ENCODE measurements at regions not wholly inside any gene's neighbourhood (a gene's known extent, or its start where the extent isn't known, plus 50 kb on each side); places are given as distances from the start of the nearest gene placed in this dataset.

DNA sequence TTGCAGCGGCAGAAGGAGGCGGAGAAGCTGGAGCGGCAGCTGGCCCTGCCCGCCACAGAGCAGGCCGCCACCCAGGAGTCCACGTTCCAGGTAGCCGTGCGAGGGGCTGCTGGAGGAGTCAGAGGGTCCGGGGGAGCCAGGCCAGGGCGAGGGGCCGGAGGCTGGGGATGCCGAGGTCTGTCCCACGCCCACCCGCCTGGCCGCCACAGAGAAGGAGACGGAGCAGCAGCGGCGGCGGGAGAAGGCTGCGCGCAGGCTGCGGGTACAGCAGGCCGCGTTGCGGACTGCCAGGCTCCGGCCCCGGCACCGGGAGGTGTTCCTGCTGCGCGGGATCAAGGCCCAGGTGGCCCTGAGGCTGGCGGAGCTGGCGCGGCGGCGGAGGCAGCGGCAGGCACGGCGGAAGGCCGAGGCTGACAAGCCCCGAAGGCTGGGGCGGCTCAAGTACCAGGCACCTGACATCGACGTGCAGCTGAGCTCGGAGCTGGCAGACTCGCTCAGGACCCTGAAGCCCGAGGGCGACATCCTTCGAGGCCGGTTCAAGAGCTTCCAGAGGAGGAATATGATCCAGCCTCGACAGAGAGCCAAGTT is 625.0 kb downstream of the MCTP2 start:
- no peaks in the 10 kb centered on the region for H3K9me3 ChIP-seq
- no peaks in the 10 kb centered on the region for H3K27me3 ChIP-seq (replicated peaks; ENCODE audit: insufficient read depth)
- DNase-seq (ENCODE audit: low spot score) = no peak
- no peak for TF ChIP-seq POLR2AphosphoS5 (IDR thresholded peaks at IDR 0.05)
- TF ChIP-seq POLR2A (IDR thresholded peaks at IDR 0.05) = no peak
- TF ChIP-seq, protein P1, sequence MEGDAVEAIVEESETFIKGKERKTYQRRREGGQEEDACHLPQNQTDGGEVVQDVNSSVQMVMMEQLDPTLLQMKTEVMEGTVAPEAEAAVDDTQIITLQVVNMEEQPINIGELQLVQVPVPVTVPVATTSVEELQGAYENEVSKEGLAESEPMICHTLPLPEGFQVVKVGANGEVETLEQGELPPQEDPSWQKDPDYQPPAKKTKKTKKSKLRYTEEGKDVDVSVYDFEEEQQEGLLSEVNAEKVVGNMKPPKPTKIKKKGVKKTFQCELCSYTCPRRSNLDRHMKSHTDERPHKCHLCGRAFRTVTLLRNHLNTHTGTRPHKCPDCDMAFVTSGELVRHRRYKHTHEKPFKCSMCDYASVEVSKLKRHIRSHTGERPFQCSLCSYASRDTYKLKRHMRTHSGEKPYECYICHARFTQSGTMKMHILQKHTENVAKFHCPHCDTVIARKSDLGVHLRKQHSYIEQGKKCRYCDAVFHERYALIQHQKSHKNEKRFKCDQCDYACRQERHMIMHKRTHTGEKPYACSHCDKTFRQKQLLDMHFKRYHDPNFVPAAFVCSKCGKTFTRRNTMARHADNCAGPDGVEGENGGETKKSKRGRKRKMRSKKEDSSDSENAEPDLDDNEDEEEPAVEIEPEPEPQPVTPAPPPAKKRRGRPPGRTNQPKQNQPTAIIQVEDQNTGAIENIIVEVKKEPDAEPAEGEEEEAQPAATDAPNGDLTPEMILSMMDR (IDR thresholded peaks at IDR 0.05) = no peak
- 93% methylated on average over 49 of the region's 50 CpGs for WGBS
- no peaks in the 10 kb centered on the region for H3K36me3 ChIP-seq
- H3K4me3 ChIP-seq = no peak overlapping the region
- H3K27ac ChIP-seq = no peak overlapping the region
- no peaks in the 10 kb centered on the region for H3K4me1 ChIP-seq (replicated peaks)
- intact Hi-C loops (cut with DNase I) = no loop called here

DNA sequence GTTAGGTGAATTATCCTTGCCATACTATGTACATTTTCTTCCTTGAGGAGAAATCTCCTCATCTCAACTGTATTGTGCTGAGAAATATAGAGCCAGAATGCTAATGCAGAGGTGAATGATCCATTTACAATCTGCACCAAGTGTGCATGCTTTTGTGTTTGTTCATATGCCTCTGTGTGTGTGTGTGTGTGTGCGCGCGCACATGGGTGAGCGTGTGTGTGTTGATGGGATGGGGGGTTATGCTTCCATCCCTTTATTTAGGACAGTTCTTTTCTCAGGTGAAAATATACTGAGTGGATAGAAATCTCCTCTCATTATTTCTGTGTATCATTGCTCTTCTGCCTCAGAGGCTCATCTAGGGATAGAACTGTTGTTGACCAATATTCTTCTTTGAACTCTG is 626.1 kb downstream of the MCTP2 start:
- Histone ChIP-seq H3K4me3 (no peak overlapping the region), H3K4me1 (replicated peaks) (no peaks in the 10 kb centered on the region), H3K9me3 (no peaks in the 10 kb centered on the region), H3K27me3 (replicated peaks; ENCODE audit: insufficient read depth) (no peaks in the 10 kb centered on the region), H3K36me3 (no peaks in the 10 kb centered on the region), H3K27ac (no peak overlapping the region)
- WGBS = 94% methylated on average over 4 of the region's 4 CpGs
- no peak for DNase-seq (ENCODE audit: low spot score)
- TF ChIP-seq POLR2AphosphoS5 (IDR thresholded peaks at IDR 0.05) (no peak), POLR2A (IDR thresholded peaks at IDR 0.05) (no peak)
- TF ChIP-seq, protein P1 (IDR thresholded peaks at IDR 0.05) = no peak
- intact Hi-C loops (cut with DNase I) = no loop called here

DNA sequence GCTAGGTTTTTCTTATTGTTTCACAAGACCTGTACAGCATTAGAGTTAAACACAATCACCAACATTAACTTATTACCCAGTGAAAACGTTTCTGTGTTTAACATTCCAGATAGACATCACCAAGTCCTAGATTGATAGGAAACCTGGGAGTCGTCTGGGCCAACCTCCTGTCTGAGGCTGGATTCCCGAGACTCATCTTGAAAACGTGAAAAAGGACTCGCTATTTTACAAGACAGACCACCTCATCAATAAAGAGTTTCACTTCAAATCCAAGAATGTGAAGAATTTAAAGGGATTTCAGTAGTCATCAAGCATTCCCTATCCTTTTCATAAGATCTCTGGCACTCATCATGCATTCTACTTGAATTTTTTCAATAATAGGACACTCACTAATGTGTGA is 626.6 kb downstream of the MCTP2 start:
- Histone ChIP-seq H3K9me3 (no peaks in the 10 kb centered on the region), H3K4me1 (replicated peaks) (no peaks in the 10 kb centered on the region)
- 22% methylated on average over 5 of the region's 5 CpGs for WGBS

DNA sequence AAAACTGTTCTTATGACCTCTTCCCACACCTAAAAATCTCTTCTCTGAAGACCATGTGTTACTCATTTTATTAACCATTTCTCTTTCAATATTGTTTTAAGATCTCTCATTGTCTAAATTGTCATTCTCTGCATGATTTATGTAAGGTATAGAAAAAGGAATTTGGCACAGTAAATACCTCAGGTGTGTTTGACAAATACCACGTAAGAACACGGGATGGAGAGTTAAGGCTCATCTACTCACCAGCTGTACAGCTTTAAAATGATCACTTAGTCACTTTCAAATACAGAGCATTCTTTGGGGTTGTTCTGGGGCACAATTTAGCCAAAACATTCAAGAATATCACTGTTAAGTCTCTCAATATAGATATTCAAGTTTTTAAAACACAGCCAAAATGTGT is 627.1 kb downstream of the MCTP2 start:
- intact Hi-C loops (cut with DNase I) = no loop called here
- 24% methylated on average over 2 of the region's 2 CpGs for WGBS
- TF ChIP-seq POLR2A (IDR thresholded peaks at IDR 0.05) = no peak
- no peak for TF ChIP-seq POLR2AphosphoS5 (IDR thresholded peaks at IDR 0.05)
- TF ChIP-seq, protein P1 (IDR thresholded peaks at IDR 0.05) = no peak

More for the DNA sequence above, 626.6 kb downstream of the MCTP2 start:
- Histone ChIP-seq H3K36me3 (no peaks in the 10 kb centered on the region), H3K4me3 (no peak overlapping the region), H3K27ac (no peak overlapping the region), H3K27me3 (replicated peaks; ENCODE audit: insufficient read depth) (no peaks in the 10 kb centered on the region)
- intact Hi-C loops (cut with DNase I) = no loop called here
- no peak for DNase-seq (ENCODE audit: low spot score)
- TF ChIP-seq, protein P1 (IDR thresholded peaks at IDR 0.05) = no peak
- no peak for TF ChIP-seq POLR2AphosphoS5 (IDR thresholded peaks at IDR 0.05)
- no peak for TF ChIP-seq POLR2A (IDR thresholded peaks at IDR 0.05)

DNA sequence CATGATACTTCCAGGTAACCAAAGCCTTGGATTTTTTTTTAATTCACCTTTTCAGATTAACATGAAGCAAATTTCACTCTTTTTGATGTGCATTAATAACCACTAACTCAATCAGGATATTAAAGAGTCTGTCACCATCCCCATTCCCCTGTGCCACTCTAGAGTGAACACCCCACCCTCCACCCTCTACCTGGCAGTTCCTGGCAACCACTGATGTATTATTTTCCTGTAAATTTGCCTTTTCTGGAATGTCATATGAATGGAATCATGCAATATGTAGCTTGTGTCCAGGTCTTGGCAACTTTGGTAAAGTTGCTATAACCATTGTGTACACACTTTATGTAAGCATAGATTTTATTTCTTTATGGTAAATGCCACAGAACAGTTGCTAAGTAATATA is 627.6 kb downstream of the MCTP2 start:
- no peak overlapping the region for H3K27ac ChIP-seq
- H3K4me1 ChIP-seq (replicated peaks) = no peaks in the 10 kb centered on the region
- intact Hi-C loops (cut with DNase I) = no loop called here
- no peak for DNase-seq (ENCODE audit: low spot score)
- TF ChIP-seq POLR2AphosphoS5 (IDR thresholded peaks at IDR 0.05) (no peak), POLR2A (IDR thresholded peaks at IDR 0.05) (no peak)
- TF ChIP-seq, protein P1 (IDR thresholded peaks at IDR 0.05) = no peak
- H3K4me3 ChIP-seq = no peak overlapping the region
- H3K27me3 ChIP-seq (replicated peaks; ENCODE audit: insufficient read depth) = no peaks in the 10 kb centered on the region
- H3K9me3 ChIP-seq = no peaks in the 10 kb centered on the region
- no peaks in the 10 kb centered on the region for H3K36me3 ChIP-seq

More for the DNA sequence above, 627.1 kb downstream of the MCTP2 start:
- H3K4me3 ChIP-seq = no peak overlapping the region
- H3K4me1 ChIP-seq (replicated peaks) = no peaks in the 10 kb centered on the region
- no peaks in the 10 kb centered on the region for H3K9me3 ChIP-seq
- no peak overlapping the region for H3K27ac ChIP-seq
- no peak for DNase-seq (ENCODE audit: low spot score)
- no peaks in the 10 kb centered on the region for H3K27me3 ChIP-seq (replicated peaks; ENCODE audit: insufficient read depth)
- no peaks in the 10 kb centered on the region for H3K36me3 ChIP-seq
